NCI-H1048 (cell line): ENCODE measurements at regions not wholly inside any gene's neighbourhood (a gene's known extent, or its start where the extent isn't known, plus 50 kb on each side); places are given as distances from the start of the nearest gene placed in this dataset.
"Not testable (repeated sequence)": the region's sequence is repeated elsewhere in the genome, so short reads cannot be mapped to it uniquely, and the experiment has no call there.

Experiments used
- DNase-seq: peaks from one replicate; lab custom pipeline; 2025; lab: John Stamatoyannopoulos, UW

GRCh38 chr1:105626276-105626987 lies 1430.0 kb upstream of the PRMT6 start:
- DNase-seq, result no peak

DNA sequence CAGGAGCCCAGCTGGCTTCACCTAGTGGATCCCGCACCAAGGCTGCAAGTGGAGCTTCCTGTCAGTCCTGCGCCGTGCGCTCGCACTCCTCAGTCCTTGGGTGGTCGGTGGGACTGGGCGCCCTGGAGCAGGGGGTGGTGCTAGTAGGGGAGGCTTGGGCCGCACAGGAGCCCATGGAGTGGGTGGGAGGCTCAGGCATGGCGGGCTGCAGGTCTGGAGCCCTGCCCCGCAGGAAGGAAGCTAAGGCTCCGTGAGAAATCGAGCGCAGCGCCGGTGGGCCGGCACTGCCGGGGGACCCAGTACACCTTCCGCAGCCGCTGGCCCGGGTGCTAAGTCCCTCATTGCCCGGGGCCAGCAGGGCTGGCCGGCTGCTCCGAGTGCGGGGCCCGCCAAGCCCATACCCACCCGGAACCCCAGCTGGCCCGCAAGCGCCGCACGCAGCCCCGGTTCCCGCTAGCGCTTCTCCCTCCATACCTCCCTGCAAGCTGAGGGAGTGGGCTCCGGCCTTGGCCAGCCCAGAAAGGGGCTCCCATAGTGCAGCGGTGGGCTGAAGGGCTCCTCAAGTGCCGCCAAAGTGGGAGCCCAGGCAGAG lies 1425.2 kb upstream of the PRMT6 start:
- DNase-seq, result not testable (repeated sequence)

DNA sequence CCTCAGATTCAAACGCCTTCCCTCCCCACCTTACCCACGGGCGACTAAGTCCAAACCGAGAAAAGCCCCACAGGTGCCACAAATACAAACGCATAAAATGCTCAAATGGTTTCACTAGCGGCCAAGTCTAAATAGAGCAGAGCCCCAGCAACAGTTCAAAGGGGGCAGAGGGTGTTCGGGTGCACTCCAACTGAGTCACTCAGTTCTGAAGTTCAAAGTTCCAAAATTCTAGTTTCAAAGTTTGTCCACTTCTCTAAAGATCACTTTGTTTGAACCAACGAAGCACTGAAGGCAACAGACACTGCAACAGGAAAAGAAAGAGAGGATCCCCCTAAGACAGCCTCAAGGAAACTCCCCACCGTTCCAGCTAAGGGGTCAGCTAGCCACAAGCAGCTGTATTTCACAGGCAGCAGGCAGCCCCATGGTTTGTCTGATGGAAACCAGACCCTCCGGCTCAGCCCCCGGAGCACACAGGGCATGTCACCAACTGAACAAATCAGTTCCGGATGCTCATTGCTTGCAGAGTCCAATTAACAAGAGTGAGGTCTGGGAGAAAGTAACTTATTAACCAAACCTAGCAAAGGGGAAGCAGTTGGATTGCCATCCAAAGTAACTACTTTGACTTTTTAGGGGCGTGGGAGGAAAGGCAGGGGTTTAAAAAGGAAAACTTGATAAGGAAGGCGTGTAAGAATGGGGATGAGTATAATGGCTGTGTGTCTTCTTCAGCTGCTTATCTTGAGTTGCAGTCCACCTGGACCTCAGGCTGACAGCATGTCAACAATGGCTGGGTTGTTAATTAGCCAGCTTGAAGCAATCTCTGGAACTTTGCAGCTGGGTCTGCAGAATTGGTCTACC lies 1423.9 kb upstream of the PRMT6 start:
- DNase-seq, result no peak

DNA sequence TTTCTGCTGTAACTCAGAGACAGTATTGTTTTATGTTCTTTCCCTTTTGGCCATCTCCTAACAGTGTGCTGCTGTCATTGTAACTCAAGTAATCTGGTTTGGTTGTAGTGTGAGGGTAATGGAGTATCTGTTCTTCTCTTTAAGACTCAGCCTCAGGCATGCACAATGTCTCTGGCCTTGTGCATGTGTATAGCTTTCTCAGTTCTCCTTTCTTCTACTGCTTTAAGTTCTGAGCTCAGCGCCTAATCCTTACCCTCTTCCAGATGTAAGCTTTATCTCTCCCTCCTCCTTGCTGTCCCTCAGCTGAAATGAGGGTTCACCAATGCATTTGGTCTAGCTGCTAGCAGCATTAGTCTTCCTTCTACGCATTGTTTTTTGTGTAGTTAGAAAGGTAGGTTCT lies 1420.4 kb upstream of the PRMT6 start:
- no peak for DNase-seq

DNA sequence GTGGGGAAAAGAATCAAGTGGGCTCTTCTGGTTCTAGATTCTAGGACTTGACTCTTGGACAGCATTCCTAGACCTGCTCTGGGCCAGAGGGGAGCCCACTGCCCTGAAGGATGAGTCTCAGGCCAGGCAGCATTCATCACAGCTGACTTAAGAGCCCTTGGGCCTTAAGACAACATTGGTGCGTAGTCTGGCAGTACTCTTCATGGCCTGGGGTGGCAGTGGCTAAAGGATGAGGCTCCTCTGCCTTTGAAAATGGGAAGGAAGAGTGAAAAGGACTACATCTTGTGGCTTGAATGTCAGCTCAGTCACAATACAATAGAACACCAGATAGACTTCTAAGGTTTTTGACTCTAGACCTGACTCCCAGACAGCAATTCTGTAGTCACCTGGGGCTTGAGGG lies 1415.1 kb upstream of the PRMT6 start:
- no peak for DNase-seq

GRCh38 chr1:105652109-105652508 lies 1404.4 kb upstream of the PRMT6 start:
- no peak for DNase-seq

DNA sequence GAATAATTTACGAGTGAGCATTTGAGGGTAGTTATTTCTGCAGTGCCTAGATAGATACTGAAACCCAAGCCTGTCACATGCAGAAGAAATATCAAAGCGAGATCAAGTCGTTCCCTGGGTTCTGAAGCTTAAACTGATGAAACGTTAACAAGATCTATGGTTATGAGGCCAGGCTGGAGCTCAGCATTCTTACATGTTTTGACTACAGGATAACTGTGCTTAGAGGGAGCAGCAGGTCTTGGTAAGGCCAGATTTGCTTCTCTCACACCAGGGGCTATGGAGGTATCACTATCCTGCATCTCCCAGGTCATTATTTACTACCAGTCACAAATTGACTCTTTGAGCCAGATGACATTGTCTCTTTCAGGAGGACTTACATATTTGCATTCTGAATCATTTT lies 1401.4 kb upstream of the PRMT6 start:
- DNase-seq, result no peak

- DNase-seq, result no peak
Measured at GRCh38 chr1:105664495-105664894, 1392.0 kb upstream of the PRMT6 start.

- DNase-seq, result no peak
Measured at GRCh38 chr1:105678334-105678733, 1378.1 kb upstream of the PRMT6 start.

GRCh38 chr1:105684714-105685113 lies 1371.8 kb upstream of the PRMT6 start:
- DNase-seq, result no peak

GRCh38 chr1:105686026-105686425 lies 1370.4 kb upstream of the PRMT6 start:
- no peak for DNase-seq

DNA sequence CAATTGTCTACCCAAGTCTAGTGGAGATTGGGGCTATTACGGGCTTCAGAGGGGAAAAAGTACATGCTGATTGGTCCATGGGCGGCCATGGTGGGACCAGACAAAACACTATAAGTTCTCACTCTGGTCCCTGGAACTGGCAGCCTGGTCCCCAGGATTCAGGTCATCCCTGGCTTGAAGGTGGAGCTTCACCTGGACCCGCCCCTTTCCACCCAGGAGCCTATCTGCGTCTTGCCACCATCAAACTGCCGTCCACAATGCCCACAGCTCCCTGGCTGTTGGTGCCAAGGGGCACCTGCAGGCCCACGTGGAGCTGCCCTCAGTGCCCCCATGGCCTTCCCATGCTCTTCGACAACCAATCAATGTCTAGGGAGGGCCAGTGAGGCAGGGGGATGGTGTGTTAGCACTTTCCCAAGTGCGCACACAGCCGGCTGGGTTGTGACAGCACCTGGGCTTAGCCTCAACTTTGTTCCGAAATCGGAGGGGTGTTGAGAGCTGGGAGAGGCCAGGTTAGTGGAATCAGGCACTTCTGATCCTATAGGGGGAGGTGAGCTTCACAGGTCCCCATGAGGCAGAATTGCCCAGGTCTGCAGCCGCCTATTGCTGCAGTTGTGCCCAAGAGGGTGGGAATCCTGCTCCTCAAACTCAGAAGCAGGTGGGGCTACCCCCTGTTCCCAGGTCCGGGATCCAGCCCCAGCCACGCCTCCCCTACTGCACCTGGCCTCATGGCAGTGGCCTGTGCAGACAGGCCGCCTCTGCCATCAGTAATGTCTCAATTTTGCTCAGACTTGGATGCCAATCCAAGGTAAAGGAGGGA lies 1369.4 kb upstream of the PRMT6 start:
- no peak for DNase-seq

- no peak for DNase-seq
Measured at GRCh38 chr1:105700723-105701122, 1355.8 kb upstream of the PRMT6 start.

- no peak for DNase-seq
Measured at GRCh38 chr1:105724286-105724685, 1332.2 kb upstream of the PRMT6 start.

GRCh38 chr1:105730701-105731100 lies 1325.8 kb upstream of the PRMT6 start:
- DNase-seq, result no peak

- DNase-seq, result no peak
Measured at GRCh38 chr1:105736349-105736748, 1320.1 kb upstream of the PRMT6 start.

GRCh38 chr1:105779727-105780126 lies 1276.7 kb upstream of the PRMT6 start:
- no peak for DNase-seq

- DNase-seq, result no peak
Measured at GRCh38 chr1:105785021-105785420, 1271.5 kb upstream of the PRMT6 start.

- peak; percentile 19 for DNase-seq
Measured at GRCh38 chr1:105793536-105794146, 1262.8 kb upstream of the PRMT6 start.

DNA sequence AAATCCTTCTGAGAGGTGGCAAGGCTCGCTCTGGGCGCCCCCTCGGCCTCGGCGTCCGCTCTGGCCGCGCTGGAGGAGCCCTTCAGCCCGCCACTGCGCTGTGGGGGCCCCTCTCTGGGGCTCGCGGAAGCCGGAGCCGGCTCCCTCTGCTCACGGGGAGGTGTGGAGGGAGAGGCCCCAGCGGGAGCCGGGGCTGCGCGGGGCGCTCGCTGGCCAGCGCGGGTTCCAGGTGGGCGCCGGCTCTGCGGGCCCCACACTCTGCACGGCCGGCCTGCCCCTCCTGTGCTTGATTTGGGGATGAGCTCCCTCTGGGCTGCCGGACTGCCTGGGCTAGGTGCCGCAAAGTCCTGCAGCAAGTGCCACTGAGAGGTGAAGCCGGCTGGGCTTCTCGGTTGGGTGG lies 1260.7 kb upstream of the PRMT6 start:
- no peak for DNase-seq

DNA sequence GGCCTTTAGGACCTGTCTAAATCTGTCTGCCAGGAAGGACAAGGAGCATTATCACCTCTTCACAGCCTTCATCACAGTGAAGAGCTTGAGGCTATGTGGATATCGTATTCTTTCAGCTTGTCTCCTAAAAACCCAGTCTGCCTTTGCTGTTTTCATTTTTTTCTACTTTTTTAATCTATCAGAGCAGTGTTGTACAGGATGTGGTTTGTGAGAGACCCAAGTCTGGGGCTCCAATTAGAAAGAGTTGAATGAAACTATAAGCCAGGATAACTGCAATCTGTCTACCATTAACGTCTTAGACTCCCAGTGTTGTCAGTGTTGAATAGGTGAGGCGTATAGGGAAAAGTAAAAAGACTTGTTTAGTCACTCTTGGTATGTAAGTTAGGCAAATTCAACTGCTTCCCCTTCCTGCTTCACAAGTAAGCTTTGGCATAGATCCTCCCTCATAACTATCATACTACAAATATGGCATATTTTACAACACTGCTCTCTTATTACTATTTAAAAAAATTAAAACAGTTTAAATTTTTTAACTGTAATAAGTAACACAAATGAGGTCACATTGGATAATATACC lies 1225.8 kb upstream of the PRMT6 start:
- DNase-seq, result peak; percentile 6
